CD4-positive, alpha-beta T cell (primary cell): ENCODE measurements at regions not wholly inside any gene's neighbourhood (a gene's known extent, or its start where the extent isn't known, plus 50 kb on each side); places are given as distances from the start of the nearest gene placed in this dataset.

Experiments
- ATAC-seq: fragments of 200-7000 bp; cut with Tn5 transposase; one replicate; pipeline ENCODE4 v1.10.0; 2022; ENCODE audit warnings: mild to moderate bottlenecking; ENCODE audit not compliant: poor library complexity
- CTCF ChIA-PET: fragments of 350-600 bp; sonication (Branson Sonifier 250); formaldehyde crosslinking; loops from one replicate; lab custom pipeline; 2021; ENCODE audit warnings: antibody characterized with exemption, inconsistent platforms; lab: Charles Lee
- POLR2A ChIA-PET: fragments of 350-600 bp; sonication (Branson Sonifier 250); formaldehyde crosslinking; loops from one replicate; lab custom pipeline; 2021; ENCODE audit warnings: antibody characterized with exemption, inconsistent platforms; lab: Charles Lee
- DNase-seq, 14 experiments: peaks; one replicate each; pipeline ENCODE4 v3.0.0-alpha.2; 2013 to 2020; ENCODE audit warnings: mixed read lengths in 2 of 14
- H3K27ac ChIP-seq, 2 donors: one replicate each; pipeline versions ENCODE4 v1.5.1 to v1.7.0; 2013; ENCODE audit warnings: low read length in 2 of 2, low read depth in 1 of 2, mild to moderate bottlenecking in 1 of 2
- H3K27me3 ChIP-seq, 2 experiments: 1 replicate in 1 of 2; 2 replicates in 1 of 2; pipeline versions ENCODE4 v1.6.1 to v1.7.0; 2013; ENCODE audit warnings: low read length in 2 of 2, control low read depth in 1 of 2, mild to moderate bottlenecking in 1 of 2, moderate library complexity in 1 of 2; ENCODE audit not compliant: insufficient read depth in 2 of 2, control insufficient read depth in 1 of 2
- H3K36me3 ChIP-seq: one replicate; pipeline ENCODE4 v1.6.1; 2013; ENCODE audit warnings: low read length, control low read depth; ENCODE audit not compliant: insufficient read depth
- H3K4me1 ChIP-seq: one replicate; pipeline ENCODE4 v1.6.1; 2013; ENCODE audit warnings: low read length, control low read depth; ENCODE audit not compliant: insufficient read depth
- H3K4me3 ChIP-seq: one replicate; pipeline ENCODE4 v1.5.1; 2013; ENCODE audit warnings: mild to moderate bottlenecking, low read length, moderate library complexity
- H3K9me3 ChIP-seq, 2 experiments: 1 replicate in 1 of 2; 2 replicates in 1 of 2; pipeline versions ENCODE4 v1.6.1 to v1.7.0; 2013; ENCODE audit warnings: low read length in 2 of 2, mild to moderate bottlenecking in 2 of 2, control low read depth in 1 of 2, moderate library complexity in 1 of 2; ENCODE audit not compliant: control insufficient read depth in 1 of 2, insufficient read depth in 1 of 2
- H3K27ac Mint-ChIP-seq: one replicate; pipeline ENCODE4 v1.8.0; 2020; ENCODE audit warnings: mixed read lengths
- H3K27me3 Mint-ChIP-seq: one replicate; pipeline ENCODE4 v1.8.0; 2021; ENCODE audit warnings: mixed read lengths
- H3K36me3 Mint-ChIP-seq: one replicate; pipeline ENCODE4 v1.8.0; 2021; ENCODE audit warnings: low read depth, mixed read lengths
- H3K4me1 Mint-ChIP-seq: one replicate; pipeline ENCODE4 v1.8.0; 2021; ENCODE audit warnings: low read depth, mixed read lengths
- H3K4me3 Mint-ChIP-seq: one replicate; pipeline ENCODE4 v1.8.0; 2020; ENCODE audit warnings: mild to moderate bottlenecking, mixed read lengths
- H3K9me3 Mint-ChIP-seq: one replicate; pipeline ENCODE4 v1.8.0; 2020; ENCODE audit warnings: mixed read lengths
- CTCF ChIP-seq: fragments of 200-600 bp; IDR thresholded peaks from one replicate; pipeline ENCODE4 v1.8.0; 2022; ENCODE audit warnings: antibody characterized with exemption, mild to moderate bottlenecking
- intact Hi-C, 2 experiments: fragments of 100-400 bp; cut with DNase I in 1 of 2; cut with micrococcal nuclease in 1 of 2; formaldehyde crosslinking; loops; one replicate each; pipeline versions ENCODE4 v1.15.1 to v1.9.0; 2023 to 2025; cut with DNase I, micrococcal nuclease

- TF ChIP-seq CTCF: no peak
- Histone ChIP-seq H3K4me3 (no peak overlapping the region), H3K36me3 (no peaks in the 10 kb centered on the region), H3K4me1 (no peaks in the 10 kb centered on the region), H3K9me3 (peaks cover 0 to 10% of the 10 kb centered on the region in 2 experiments), H3K27me3 (no peaks in the 10 kb centered on the region), H3K27ac (no peak overlapping the region)
- H3K36me3 Mint-ChIP-seq: no peaks in the 10 kb centered on the region
- no peaks in the 10 kb centered on the region for H3K4me1 Mint-ChIP-seq
- no peak overlapping the region for H3K4me3 Mint-ChIP-seq
- POLR2A ChIA-PET: no interaction called here
- CTCF ChIA-PET: no interaction called here
- no peak overlapping the region for H3K27ac Mint-ChIP-seq
- no peak for ATAC-seq
- peaks cover 15% of the 10 kb centered on the region for H3K9me3 Mint-ChIP-seq
- intact Hi-C loops: no loop called here
- DNase-seq: no peak
- no peaks in the 10 kb centered on the region for H3K27me3 Mint-ChIP-seq
These were observed 1179.9 kb upstream of the PCDH9 start for GRCh38 chr13:68410007-68410406.

GRCh38 chr13:68390987-68391386, 1160.9 kb upstream of the PCDH9 start:
- Histone ChIP-seq H3K4me3 (no peak overlapping the region), H3K27ac (no peak overlapping the region), H3K9me3 (peaks cover 1 to 8% of the 10 kb centered on the region in 2 experiments), H3K27me3 (no peaks in the 10 kb centered on the region), H3K36me3 (no peaks in the 10 kb centered on the region), H3K4me1 (no peaks in the 10 kb centered on the region)
- DNase-seq (no peak), ATAC-seq (no peak)
- Mint-ChIP-seq H3K4me1 (no peaks in the 10 kb centered on the region), H3K27me3 (no peaks in the 10 kb centered on the region), H3K9me3 (peaks cover 11% of the 10 kb centered on the region), H3K4me3 (no peak overlapping the region), H3K27ac (no peak overlapping the region), H3K36me3 (no peaks in the 10 kb centered on the region)
- CTCF ChIA-PET: no interaction called here
- intact Hi-C loops: no loop called here
- TF ChIP-seq CTCF: no peak
- POLR2A ChIA-PET: no interaction called here

GRCh38 chr13:68386808-68387207, 1156.7 kb upstream of the PCDH9 start:
- no peak overlapping the region for H3K4me3 ChIP-seq
- no peaks in the 10 kb centered on the region for H3K36me3 ChIP-seq
- Mint-ChIP-seq H3K27ac (no peak overlapping the region), H3K27me3 (no peaks in the 10 kb centered on the region), H3K4me3 (no peak overlapping the region), H3K9me3 (peaks cover 12% of the 10 kb centered on the region), H3K36me3 (no peaks in the 10 kb centered on the region), H3K4me1 (no peaks in the 10 kb centered on the region)
- peaks cover 6 to 8% of the 10 kb centered on the region in 2 experiments for H3K9me3 ChIP-seq
- DNase-seq (no peak), ATAC-seq (no peak)
- no peaks in the 10 kb centered on the region for H3K27me3 ChIP-seq
- H3K27ac ChIP-seq: no peak overlapping the region
- ChIA-PET CTCF (no interaction called here), POLR2A (no interaction called here)
- no peaks in the 10 kb centered on the region for H3K4me1 ChIP-seq
- TF ChIP-seq CTCF: no peak
- intact Hi-C loops: no loop called here
